PC-3 (cell line): ENCODE measurements at regions not wholly inside any gene's neighbourhood (a gene's known extent, or its start where the extent isn't known, plus 50 kb on each side); places are given as distances from the start of the nearest gene placed in this dataset.

Experiments
- EZH2 ChIP-seq: fragments of 300-600 bp; sonication (generic); IDR thresholded peaks from one replicate; pipeline ENCODE4 v1.6.1; 2017; ENCODE audit warnings: antibody characterized with exemption, mild to moderate bottlenecking, low read length; ENCODE audit not compliant: unreplicated experiment
- TF ChIP-seq, protein P1 (sequence below): fragments of 300-600 bp; sonication (generic); conservative IDR thresholded peaks from 2 replicates; pipeline ENCODE4 v1.5.1; 2017; ENCODE audit warnings: antibody characterized with exemption, low read depth, mild to moderate bottlenecking, low read length

DNA sequence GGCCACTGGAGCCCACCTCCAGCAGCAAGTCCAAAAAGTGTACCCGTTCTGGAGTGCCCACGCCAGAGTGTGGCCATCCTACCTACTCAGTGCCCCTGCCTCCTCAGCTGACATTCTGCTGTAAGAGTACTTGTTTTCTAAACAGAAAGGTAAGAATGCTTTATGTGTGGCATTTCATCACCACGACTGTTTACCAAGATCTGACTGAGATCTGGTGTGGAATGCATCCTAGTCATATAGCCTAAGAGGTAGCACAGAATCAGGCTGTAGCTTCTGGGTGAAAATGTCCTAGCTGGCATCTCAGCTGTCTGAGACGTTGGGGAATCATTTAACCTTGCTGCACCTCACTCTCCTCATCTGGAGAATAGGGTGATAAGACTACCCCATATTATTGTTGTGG is 638.7 kb upstream of the TENM3 start:
- TF ChIP-seq, protein P1, sequence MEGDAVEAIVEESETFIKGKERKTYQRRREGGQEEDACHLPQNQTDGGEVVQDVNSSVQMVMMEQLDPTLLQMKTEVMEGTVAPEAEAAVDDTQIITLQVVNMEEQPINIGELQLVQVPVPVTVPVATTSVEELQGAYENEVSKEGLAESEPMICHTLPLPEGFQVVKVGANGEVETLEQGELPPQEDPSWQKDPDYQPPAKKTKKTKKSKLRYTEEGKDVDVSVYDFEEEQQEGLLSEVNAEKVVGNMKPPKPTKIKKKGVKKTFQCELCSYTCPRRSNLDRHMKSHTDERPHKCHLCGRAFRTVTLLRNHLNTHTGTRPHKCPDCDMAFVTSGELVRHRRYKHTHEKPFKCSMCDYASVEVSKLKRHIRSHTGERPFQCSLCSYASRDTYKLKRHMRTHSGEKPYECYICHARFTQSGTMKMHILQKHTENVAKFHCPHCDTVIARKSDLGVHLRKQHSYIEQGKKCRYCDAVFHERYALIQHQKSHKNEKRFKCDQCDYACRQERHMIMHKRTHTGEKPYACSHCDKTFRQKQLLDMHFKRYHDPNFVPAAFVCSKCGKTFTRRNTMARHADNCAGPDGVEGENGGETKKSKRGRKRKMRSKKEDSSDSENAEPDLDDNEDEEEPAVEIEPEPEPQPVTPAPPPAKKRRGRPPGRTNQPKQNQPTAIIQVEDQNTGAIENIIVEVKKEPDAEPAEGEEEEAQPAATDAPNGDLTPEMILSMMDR: no peak
- no peak for TF ChIP-seq EZH2
